Kidney (tissue), 13 donors: ENCODE measurements at regions not wholly inside any gene's neighbourhood (a gene's known extent, or its start where the extent isn't known, plus 50 kb on each side); places are given as distances from the start of the nearest gene placed in this dataset.
A peak's percentile ranks its signal among the peaks of the same experiment; 100 is the strongest.

Experiments
- DNase-seq, 5 donors: peaks; one replicate each; pipeline ENCODE4 v3.0.0-alpha.2; 2013 to 2020
- FAIRE-seq: peaks from 2 replicates; lab custom pipeline; 2012; peaks lifted over from hg19 to GRCh38; lab: Jason Lieb, UNC
- H3K27ac ChIP-seq, 2 donors: one replicate each; pipeline ENCODE4 v1.7.0; 2013; ENCODE audit warnings: low read depth in 2 of 2, low read length in 2 of 2, inconsistent platforms in 1 of 2
- H3K27me3 ChIP-seq: one replicate; pipeline ENCODE4 v1.7.1; 2013; ENCODE audit warnings: low read length, inconsistent platforms; ENCODE audit not compliant: control insufficient read depth, insufficient read depth
- H3K36me3 ChIP-seq, 3 donors: one replicate each; pipeline versions ENCODE4 v1.7.0 to v1.7.1; 2013; ENCODE audit warnings: low read length in 3 of 3, control low read depth in 1 of 3, inconsistent platforms in 1 of 3; ENCODE audit not compliant: insufficient read depth in 3 of 3, control insufficient read depth in 2 of 3
- H3K4me1 ChIP-seq, 3 donors: one replicate each; pipeline versions ENCODE4 v1.7.0 to v1.7.1; 2013; ENCODE audit warnings: low read length in 3 of 3, inconsistent platforms in 1 of 3, low read depth in 1 of 3; ENCODE audit not compliant: control insufficient read depth in 2 of 3, insufficient read depth in 2 of 3
- H3K4me3 ChIP-seq, 3 donors: one replicate each; pipeline versions ENCODE4 v1.7.0 to v1.8.1; 2013; ENCODE audit warnings: low read length in 3 of 3, control low read depth in 1 of 3, inconsistent platforms in 1 of 3
- H3K9ac ChIP-seq, 3 donors: one replicate each; pipeline versions ENCODE4 v1.7.0 to v1.7.1; 2013; ENCODE audit warnings: low read length in 3 of 3, control low read depth in 1 of 3, inconsistent platforms in 1 of 3
- H3K9me3 ChIP-seq, 3 donors: one replicate each; pipeline versions ENCODE4 v1.7.0 to v1.7.1; 2013; ENCODE audit warnings: low read length in 3 of 3, control low read depth in 1 of 3, inconsistent platforms in 1 of 3; ENCODE audit not compliant: control insufficient read depth in 2 of 3, insufficient read depth in 1 of 3
- CTCF ChIP-seq: IDR thresholded peaks from 3 replicates; pipeline ENCODE4 v1.5.1; 2012; ENCODE audit warnings: mild to moderate bottlenecking, moderate library complexity, borderline replicate concordance; ENCODE audit not compliant: insufficient read depth; ENCODE audit errors: extremely low read depth
- intact Hi-C: fragments of 100-400 bp; cut with DNase I; formaldehyde crosslinking; loops from one replicate; pipeline ENCODE4 v1.11.1; 2022
- donor health status: control.
- donor health status: control.
- donor health status: control.
- donor health status: control.
- donor health status: control.
- donor health status: DM: yes; HTN: yes; CAD: no.
- donor health status: Normal renal cell carcinoma (clear cell type).

- intact Hi-C loops = no loop called here
- H3K36me3 ChIP-seq = no peaks in the 10 kb centered on the region
- DNase-seq = no peak
- H3K9me3 ChIP-seq = no peaks in the 10 kb centered on the region
- no peak overlapping the region for H3K27ac ChIP-seq
- no peak overlapping the region for H3K9ac ChIP-seq
- H3K4me1 ChIP-seq = no peaks in the 10 kb centered on the region
- H3K27me3 ChIP-seq = no peaks in the 10 kb centered on the region
- no peak overlapping the region for H3K4me3 ChIP-seq
- FAIRE-seq = no peak
- no peak for TF ChIP-seq CTCF
These were observed 110.9 kb upstream of the ARGLU1 start for GRCh38 chr13:106678646-106679418.

GRCh38 chr13:106675311-106675710 is 107.4 kb upstream of the ARGLU1 start:
- H3K27me3 ChIP-seq = no peaks in the 10 kb centered on the region

GRCh38 chr13:106660746-106661625 is 93.0 kb upstream of the ARGLU1 start:
- Histone ChIP-seq H3K4me1 (no peaks in the 10 kb centered on the region), H3K4me3 (no peak overlapping the region), H3K36me3 (no peaks in the 10 kb centered on the region), H3K9ac (no peak overlapping the region), H3K27me3 (no peaks in the 10 kb centered on the region), H3K27ac (no peak overlapping the region), H3K9me3 (no peaks in the 10 kb centered on the region)
- intact Hi-C loops = no loop called here
- DNase-seq (peak in 3 of 5 donors; percentile 21 to 35 (median 30)), FAIRE-seq (no peak)
- TF ChIP-seq CTCF = no peak

More at GRCh38 chr13:106675311-106675710, 107.4 kb upstream of the ARGLU1 start:
- Histone ChIP-seq H3K4me1 (no peaks in the 10 kb centered on the region), H3K9ac (no peak overlapping the region), H3K27ac (no peak overlapping the region), H3K9me3 (no peaks in the 10 kb centered on the region), H3K4me3 (no peak overlapping the region), H3K36me3 (no peaks in the 10 kb centered on the region)
- no peak for TF ChIP-seq CTCF
- DNase-seq (no peak), FAIRE-seq (no peak)
- intact Hi-C loops = no loop called here
